Mucosa of descending colon (tissue), 3 donors: ENCODE measurements at regions not wholly inside any gene's neighbourhood (a gene's known extent, or its start where the extent isn't known, plus 50 kb on each side); places are given as distances from the start of the nearest gene placed in this dataset.

Experiments used
- ATAC-seq: fragments of 200-7000 bp; cut with Tn5 transposase; one replicate; pipeline ENCODE4 v1.9.1; 2020; ENCODE audit warnings: mild to moderate bottlenecking, moderate library complexity
- DNase-seq, 3 donors: peaks; one replicate each; pipeline ENCODE4 v3.0.0-alpha.2; 2020
- H3K36me3 ChIP-seq: fragments of 200-600 bp; one replicate; pipeline ENCODE4 v1.8.0; 2021; ENCODE audit warnings: low read depth, mild to moderate bottlenecking
- H3K4me1 ChIP-seq: fragments of 200-600 bp; one replicate; pipeline ENCODE4 v1.8.0; 2021; ENCODE audit warnings: low read depth, mild to moderate bottlenecking
- H3K4me3 ChIP-seq: fragments of 200-600 bp; one replicate; pipeline ENCODE4 v1.8.0; 2021; ENCODE audit warnings: mild to moderate bottlenecking
- H3K9me3 ChIP-seq: fragments of 200-600 bp; one replicate; pipeline ENCODE4 v1.8.0; 2021; ENCODE audit warnings: mild to moderate bottlenecking
- CTCF ChIP-seq: fragments of 200-600 bp; IDR thresholded peaks from one replicate; pipeline ENCODE4 v1.8.0; 2022; ENCODE audit warnings: antibody characterized with exemption, mild to moderate bottlenecking
- intact Hi-C, 2 donors: fragments of 100-400 bp; cut with DNase I in 1 of 2; cut with micrococcal nuclease in 1 of 2; formaldehyde crosslinking; loops; one replicate each; pipeline versions ENCODE4 v1.11.0 to v1.11.1; 2022; cut with DNase I, micrococcal nuclease
- donor health status: DM: no; HTN: no; CAD: no; lungs with moderate emphysema.
- donor health status: DM: no; HTN: no; CAD: no.
- donor health status: DM: no; HTN: yes; CAD: no.

- no peak for ATAC-seq
- no peaks in the 10 kb centered on the region for H3K36me3 ChIP-seq
These were observed 280.2 kb upstream of the PWP1 start for GRCh38 chr12:107405436-107405835.

GRCh38 chr12:107406932-107407331 lies 278.7 kb upstream of the PWP1 start:
- no peaks in the 10 kb centered on the region for H3K9me3 ChIP-seq
- TF ChIP-seq CTCF: no peak
- H3K4me1 ChIP-seq: no peaks in the 10 kb centered on the region
- no peak overlapping the region for H3K4me3 ChIP-seq
- ATAC-seq (no peak), DNase-seq (no peak)
- H3K36me3 ChIP-seq: no peaks in the 10 kb centered on the region
- intact Hi-C loops: no loop called here

More at GRCh38 chr12:107405436-107405835, 280.2 kb upstream of the PWP1 start:
- Histone ChIP-seq H3K4me1 (no peaks in the 10 kb centered on the region), H3K9me3 (no peaks in the 10 kb centered on the region), H3K4me3 (no peak overlapping the region)
- intact Hi-C loops: no loop called here
- no peak for TF ChIP-seq CTCF
- DNase-seq: no peak

GRCh38 chr12:107411792-107412535 lies 273.6 kb upstream of the PWP1 start:
- no peaks in the 10 kb centered on the region for H3K36me3 ChIP-seq
- intact Hi-C loops: no loop called here
- no peak for TF ChIP-seq CTCF
- no peak for ATAC-seq
- H3K4me1 ChIP-seq: no peaks in the 10 kb centered on the region
- H3K4me3 ChIP-seq: no peak overlapping the region
- H3K9me3 ChIP-seq: no peaks in the 10 kb centered on the region
- no peak for DNase-seq

GRCh38 chr12:107415071-107415470 lies 270.5 kb upstream of the PWP1 start:
- Histone ChIP-seq H3K9me3 (no peaks in the 10 kb centered on the region), H3K4me1 (no peaks in the 10 kb centered on the region), H3K36me3 (no peaks in the 10 kb centered on the region), H3K4me3 (no peak overlapping the region)
- DNase-seq (no peak), ATAC-seq (no peak)
- no peak for TF ChIP-seq CTCF
- intact Hi-C loops: no loop called here

GRCh38 chr12:107415834-107416233 lies 269.8 kb upstream of the PWP1 start:
- ATAC-seq (no peak), DNase-seq (no peak)
- no peaks in the 10 kb centered on the region for H3K4me1 ChIP-seq
- no peaks in the 10 kb centered on the region for H3K36me3 ChIP-seq
- TF ChIP-seq CTCF: no peak
- intact Hi-C loops: no loop called here
- H3K9me3 ChIP-seq: no peaks in the 10 kb centered on the region
- H3K4me3 ChIP-seq: no peak overlapping the region

- ATAC-seq: no peak
- TF ChIP-seq CTCF: no peak
- no peak for DNase-seq
- Histone ChIP-seq H3K9me3 (no peaks in the 10 kb centered on the region), H3K4me3 (no peak overlapping the region), H3K4me1 (no peaks in the 10 kb centered on the region), H3K36me3 (no peaks in the 10 kb centered on the region)
- intact Hi-C loops: no loop called here
These were observed 268.6 kb upstream of the PWP1 start for GRCh38 chr12:107417004-107417403.
